ENCODE measurements at regions not wholly inside any gene's neighbourhood (a gene's known extent, or its start where the extent isn't known, plus 50 kb on each side); places are given as distances from the start of the nearest gene placed in this dataset.

- no peak for TF ChIP-seq FOSL1 (IDR thresholded peaks at IDR 0.05; ENCODE audit: low read depth)
- no peak for TF ChIP-seq ZFX (IDR thresholded peaks at IDR 0.05)
- no peak for TF ChIP-seq EGR1 (IDR thresholded peaks at IDR 0.05; ENCODE audit: low read depth)
- TF ChIP-seq CTCF (IDR thresholded peaks at IDR 0.05 in 2 of 3, conservative IDR thresholded peaks at IDR 0.05 in 1 of 3; ENCODE audit: borderline replicate concordance in 1 of 3, insufficient read depth in 1 of 3, low read depth in 2 of 3, low read length in 2 of 3): no peak
- no peak for TF ChIP-seq POLR2A (IDR thresholded peaks at IDR 0.05; ENCODE audit: borderline replicate concordance, extremely low read depth, insufficient read depth, insufficient read length)
- TF ChIP-seq EZH2phosphoT487 (IDR thresholded peaks at IDR 0.05; ENCODE audit: borderline replicate concordance): no peak
- TF ChIP-seq JUND (IDR thresholded peaks at IDR 0.05): no peak
- TF ChIP-seq TCF7L2 (IDR thresholded peaks at IDR 0.05; ENCODE audit: borderline replicate concordance, extremely low read depth, insufficient read depth, insufficient read length): no peak
- TF ChIP-seq EZH2 (IDR thresholded peaks at IDR 0.05): no peak
- TF ChIP-seq, protein P1, sequence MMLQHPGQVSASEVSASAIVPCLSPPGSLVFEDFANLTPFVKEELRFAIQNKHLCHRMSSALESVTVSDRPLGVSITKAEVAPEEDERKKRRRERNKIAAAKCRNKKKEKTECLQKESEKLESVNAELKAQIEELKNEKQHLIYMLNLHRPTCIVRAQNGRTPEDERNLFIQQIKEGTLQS (IDR thresholded peaks at IDR 0.05): no peak
- TF ChIP-seq CBX3 (IDR thresholded peaks at IDR 0.05; ENCODE audit: low read depth): no peak
- TF ChIP-seq ZNF274 (IDR thresholded peaks at IDR 0.05; ENCODE audit: low read depth, low read length): no peak
- TF ChIP-seq, protein P2, sequence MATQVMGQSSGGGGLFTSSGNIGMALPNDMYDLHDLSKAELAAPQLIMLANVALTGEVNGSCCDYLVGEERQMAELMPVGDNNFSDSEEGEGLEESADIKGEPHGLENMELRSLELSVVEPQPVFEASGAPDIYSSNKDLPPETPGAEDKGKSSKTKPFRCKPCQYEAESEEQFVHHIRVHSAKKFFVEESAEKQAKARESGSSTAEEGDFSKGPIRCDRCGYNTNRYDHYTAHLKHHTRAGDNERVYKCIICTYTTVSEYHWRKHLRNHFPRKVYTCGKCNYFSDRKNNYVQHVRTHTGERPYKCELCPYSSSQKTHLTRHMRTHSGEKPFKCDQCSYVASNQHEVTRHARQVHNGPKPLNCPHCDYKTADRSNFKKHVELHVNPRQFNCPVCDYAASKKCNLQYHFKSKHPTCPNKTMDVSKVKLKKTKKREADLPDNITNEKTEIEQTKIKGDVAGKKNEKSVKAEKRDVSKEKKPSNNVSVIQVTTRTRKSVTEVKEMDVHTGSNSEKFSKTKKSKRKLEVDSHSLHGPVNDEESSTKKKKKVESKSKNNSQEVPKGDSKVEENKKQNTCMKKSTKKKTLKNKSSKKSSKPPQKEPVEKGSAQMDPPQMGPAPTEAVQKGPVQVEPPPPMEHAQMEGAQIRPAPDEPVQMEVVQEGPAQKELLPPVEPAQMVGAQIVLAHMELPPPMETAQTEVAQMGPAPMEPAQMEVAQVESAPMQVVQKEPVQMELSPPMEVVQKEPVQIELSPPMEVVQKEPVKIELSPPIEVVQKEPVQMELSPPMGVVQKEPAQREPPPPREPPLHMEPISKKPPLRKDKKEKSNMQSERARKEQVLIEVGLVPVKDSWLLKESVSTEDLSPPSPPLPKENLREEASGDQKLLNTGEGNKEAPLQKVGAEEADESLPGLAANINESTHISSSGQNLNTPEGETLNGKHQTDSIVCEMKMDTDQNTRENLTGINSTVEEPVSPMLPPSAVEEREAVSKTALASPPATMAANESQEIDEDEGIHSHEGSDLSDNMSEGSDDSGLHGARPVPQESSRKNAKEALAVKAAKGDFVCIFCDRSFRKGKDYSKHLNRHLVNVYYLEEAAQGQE (IDR thresholded peaks at IDR 0.05; ENCODE audit: low read depth): no peak
- no peak for TF ChIP-seq POLR2AphosphoS5 (IDR thresholded peaks at IDR 0.05; ENCODE audit: low read depth, low read length)
- TF ChIP-seq YY1 (IDR thresholded peaks at IDR 0.05; ENCODE audit: extremely low read depth, insufficient replicate concordance, low read depth, low read length): no peak
- no peak for TF ChIP-seq SRF (IDR thresholded peaks at IDR 0.05; ENCODE audit: low read depth)
- TF ChIP-seq SP1 (IDR thresholded peaks at IDR 0.05; ENCODE audit: low read depth): no peak
- TF ChIP-seq RAD21 (IDR thresholded peaks at IDR 0.05; ENCODE audit: low read depth): no peak
- TF ChIP-seq, protein P3, sequence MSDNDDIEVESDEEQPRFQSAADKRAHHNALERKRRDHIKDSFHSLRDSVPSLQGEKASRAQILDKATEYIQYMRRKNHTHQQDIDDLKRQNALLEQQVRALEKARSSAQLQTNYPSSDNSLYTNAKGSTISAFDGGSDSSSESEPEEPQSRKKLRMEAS (IDR thresholded peaks at IDR 0.05): no peak
- TF ChIP-seq ZBTB33 (IDR thresholded peaks at IDR 0.05; ENCODE audit: extremely low read depth, insufficient replicate concordance, low read length): no peak
- no peak overlapping the region for H3K4me2 ChIP-seq (ENCODE audit: low read length)
- no peaks in the 10 kb centered on the region for H3K36me3 ChIP-seq (ENCODE audit: control insufficient read depth in 1 of 2, insufficient read depth in 2 of 2, low read length in 2 of 2)
- H3K27ac ChIP-seq (ENCODE audit: low read depth, low read length): no peak overlapping the region
- no peaks in the 10 kb centered on the region for H3K27me3 ChIP-seq (ENCODE audit: insufficient read depth, low read length)
- H3K4me1 ChIP-seq (ENCODE audit: control insufficient read depth in 1 of 2, insufficient read depth in 2 of 2, low read length in 2 of 2): no peaks in the 10 kb centered on the region
- no peaks in the 10 kb centered on the region for H3K9me2 ChIP-seq (ENCODE audit: insufficient read depth)
- no peak overlapping the region for H3K9ac ChIP-seq (ENCODE audit: low read length)
- no peaks in the 10 kb centered on the region for H4K20me1 ChIP-seq (ENCODE audit: insufficient read depth)
- ChIA-PET RAD21 (ENCODE audit: low non-redundant PET in 1 of 2, low total read pairs in 2 of 2, uncharacterized antibody in 2 of 2, unreplicated experiment in 2 of 2) (no interaction called here), CTCF (no interaction called here), POLR2A (no interaction called here)
- DNase-seq (ENCODE audit: low read depth, low spot score) (no peak), ATAC-seq (no peak)
- intact Hi-C loops (cut with micrococcal nuclease): no loop called here
- H3K9me3 ChIP-seq (ENCODE audit: control insufficient read depth in 1 of 2, insufficient read depth in 1 of 2, low read depth in 1 of 2, low read length in 2 of 2): no peaks in the 10 kb centered on the region
- no TSS peak for BruUV-seq (replicated peaks)
- H3K4me3 ChIP-seq (replicated peaks in 1 of 2; ENCODE audit: low read depth in 1 of 2, low read length in 2 of 2): no peak overlapping the region
- H3K79me2 ChIP-seq (ENCODE audit: insufficient read depth, low read length): no peaks in the 10 kb centered on the region
- H2AFZ ChIP-seq (ENCODE audit: low read depth, low read length, poor library complexity, severe bottlenecking): no peak overlapping the region
These were observed 108.1 kb downstream of the MAP3K21 start for GRCh38 chr1:233435622-233436021.
